GM12891 (cell line): ENCODE measurements at regions not wholly inside any gene's neighbourhood (a gene's known extent, or its start where the extent isn't known, plus 50 kb on each side); places are given as distances from the start of the nearest gene placed in this dataset.
"Not testable (repeated sequence)": the region's sequence is repeated elsewhere in the genome, so short reads cannot be mapped to it uniquely, and the experiment has no call there.

Experiments
- POLR2AphosphoS5 ChIP-seq: IDR thresholded peaks from 2 replicates; pipeline ENCODE4 v1.6.1; 2011; ENCODE audit warnings: low read depth, low read length, control low read depth
- SPI1 ChIP-seq: IDR thresholded peaks from 2 replicates; pipeline ENCODE4 v1.6.1; 2011; ENCODE audit warnings: low read depth, low read length, control low read depth

DNA sequence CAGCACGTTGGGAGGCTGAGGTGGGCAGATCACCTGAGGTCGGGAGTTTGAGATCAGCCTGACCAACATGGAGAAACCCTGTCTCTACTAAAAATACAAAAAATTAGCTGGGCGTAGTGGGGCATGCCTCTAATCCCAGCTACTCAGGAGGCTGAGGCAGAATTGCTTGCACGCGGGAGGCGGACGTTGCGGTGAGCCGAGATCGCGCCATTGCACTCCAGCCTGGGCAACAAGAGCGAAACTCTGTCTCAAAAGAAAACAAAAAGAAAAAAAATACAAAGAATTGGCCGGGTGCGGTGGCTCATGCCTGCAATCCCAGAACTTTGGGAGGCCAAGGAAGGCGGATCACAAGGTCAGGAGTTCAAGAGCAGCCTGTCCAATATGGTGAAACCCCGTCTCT lies 90.8 kb downstream of the LARP7 start:
- TF ChIP-seq POLR2AphosphoS5, SPI1: not testable (repeated sequence)
